ENCODE measurements at regions not wholly inside any gene's neighbourhood (a gene's known extent, or its start where the extent isn't known, plus 50 kb on each side); places are given as distances from the start of the nearest gene placed in this dataset.

DNA sequence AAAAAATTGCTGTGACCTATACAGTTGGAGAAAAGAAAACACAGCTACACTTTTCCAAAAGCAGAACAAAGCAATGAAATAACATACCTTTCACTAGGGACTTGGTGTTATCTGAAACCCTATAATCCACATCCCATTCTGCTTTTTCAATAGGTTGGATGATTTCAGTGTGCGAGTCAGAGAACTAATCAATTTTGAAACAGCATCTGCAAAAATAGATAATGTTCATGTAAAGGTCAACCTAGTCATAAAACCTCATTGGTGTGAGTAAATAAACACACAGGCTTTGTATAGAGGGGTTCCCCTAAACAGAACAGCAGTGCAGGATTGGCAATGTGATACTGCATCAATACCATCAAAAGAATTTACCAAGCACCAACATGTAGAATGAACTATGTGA lies 173.0 kb upstream of the G2E3 start:
- DNase-seq (ENCODE audit: low read depth in 1 of 2, low spot score in 1 of 2) = no peak
- Histone ChIP-seq H3K4me1 (ENCODE audit: low read depth) (no peaks in the 10 kb centered on the region), H3K36me3 (no peaks in the 10 kb centered on the region), H3K27me3 (no peaks in the 10 kb centered on the region), H3K27ac (no peak overlapping the region), H3K9me3 (ENCODE audit: low read depth) (no peaks in the 10 kb centered on the region), H3K4me3 (no peak overlapping the region)
- TF ChIP-seq, protein P1, sequence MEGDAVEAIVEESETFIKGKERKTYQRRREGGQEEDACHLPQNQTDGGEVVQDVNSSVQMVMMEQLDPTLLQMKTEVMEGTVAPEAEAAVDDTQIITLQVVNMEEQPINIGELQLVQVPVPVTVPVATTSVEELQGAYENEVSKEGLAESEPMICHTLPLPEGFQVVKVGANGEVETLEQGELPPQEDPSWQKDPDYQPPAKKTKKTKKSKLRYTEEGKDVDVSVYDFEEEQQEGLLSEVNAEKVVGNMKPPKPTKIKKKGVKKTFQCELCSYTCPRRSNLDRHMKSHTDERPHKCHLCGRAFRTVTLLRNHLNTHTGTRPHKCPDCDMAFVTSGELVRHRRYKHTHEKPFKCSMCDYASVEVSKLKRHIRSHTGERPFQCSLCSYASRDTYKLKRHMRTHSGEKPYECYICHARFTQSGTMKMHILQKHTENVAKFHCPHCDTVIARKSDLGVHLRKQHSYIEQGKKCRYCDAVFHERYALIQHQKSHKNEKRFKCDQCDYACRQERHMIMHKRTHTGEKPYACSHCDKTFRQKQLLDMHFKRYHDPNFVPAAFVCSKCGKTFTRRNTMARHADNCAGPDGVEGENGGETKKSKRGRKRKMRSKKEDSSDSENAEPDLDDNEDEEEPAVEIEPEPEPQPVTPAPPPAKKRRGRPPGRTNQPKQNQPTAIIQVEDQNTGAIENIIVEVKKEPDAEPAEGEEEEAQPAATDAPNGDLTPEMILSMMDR (IDR thresholded peaks at IDR 0.05; ENCODE audit: low read depth, low read length) = no peak

DNA sequence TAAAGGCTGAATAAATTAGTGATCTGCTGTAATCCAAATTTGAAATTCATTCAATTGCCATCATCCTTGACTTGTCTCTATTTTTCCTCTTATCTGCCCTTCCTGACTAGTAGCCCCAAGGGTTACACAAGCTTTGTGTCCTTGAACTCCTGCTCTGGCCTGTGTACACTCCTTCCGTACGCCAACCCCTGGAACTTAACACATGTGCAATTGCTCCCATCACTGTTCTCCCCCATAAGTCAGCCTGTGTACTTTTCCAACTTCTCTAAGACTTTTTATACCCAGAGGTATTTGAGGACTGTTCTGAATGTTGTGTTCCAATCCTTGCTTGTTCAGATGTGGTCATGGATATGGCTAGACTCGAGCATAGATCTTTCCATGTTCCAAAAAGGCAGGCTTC lies 171.1 kb upstream of the G2E3 start:
- TF ChIP-seq, protein P1 (IDR thresholded peaks at IDR 0.05; ENCODE audit: low read depth, low read length) = no peak
- H3K36me3 ChIP-seq = no peaks in the 10 kb centered on the region
- H3K4me1 ChIP-seq (ENCODE audit: low read depth) = no peaks in the 10 kb centered on the region

GRCh38 chr14:30389134-30389876 lies 169.7 kb upstream of the G2E3 start:
- H3K36me3 ChIP-seq = no peaks in the 10 kb centered on the region
- H3K27me3 ChIP-seq = no peaks in the 10 kb centered on the region
- H3K27ac ChIP-seq = no peak overlapping the region
- no peaks in the 10 kb centered on the region for H3K9me3 ChIP-seq (ENCODE audit: low read depth)
- TF ChIP-seq, protein P1 (IDR thresholded peaks at IDR 0.05; ENCODE audit: low read depth, low read length) = no peak
- no peak overlapping the region for H3K4me3 ChIP-seq
- no peaks in the 10 kb centered on the region for H3K4me1 ChIP-seq (ENCODE audit: low read depth)
- DNase-seq (ENCODE audit: low read depth in 1 of 2, low spot score in 1 of 2) = peak in 1 of 2 donors; percentile 0

More for the DNA sequence above, 171.1 kb upstream of the G2E3 start:
- no peak overlapping the region for H3K4me3 ChIP-seq
- DNase-seq (ENCODE audit: low read depth in 1 of 2, low spot score in 1 of 2) = no peak
- no peaks in the 10 kb centered on the region for H3K27me3 ChIP-seq
- no peak overlapping the region for H3K27ac ChIP-seq
- no peaks in the 10 kb centered on the region for H3K9me3 ChIP-seq (ENCODE audit: low read depth)

- no peak for DNase-seq (ENCODE audit: low read depth in 1 of 2, low spot score in 1 of 2)
- no peaks in the 10 kb centered on the region for H3K27me3 ChIP-seq
- H3K4me1 ChIP-seq (ENCODE audit: low read depth) = no peaks in the 10 kb centered on the region
- no peaks in the 10 kb centered on the region for H3K9me3 ChIP-seq (ENCODE audit: low read depth)
- no peaks in the 10 kb centered on the region for H3K36me3 ChIP-seq
- no peak overlapping the region for H3K27ac ChIP-seq
- H3K4me3 ChIP-seq = no peak overlapping the region
- TF ChIP-seq, protein P1 (IDR thresholded peaks at IDR 0.05; ENCODE audit: low read depth, low read length) = no peak
These were observed 169.0 kb upstream of the G2E3 start for GRCh38 chr14:30389877-30390385.

GRCh38 chr14:30395065-30395464 lies 163.9 kb upstream of the G2E3 start:
- TF ChIP-seq, protein P1 (IDR thresholded peaks at IDR 0.05; ENCODE audit: low read depth, low read length) = no peak
- no peak for DNase-seq (ENCODE audit: low read depth in 1 of 2, low spot score in 1 of 2)

More at GRCh38 chr14:30395065-30395464, 163.9 kb upstream of the G2E3 start:
- H3K4me1 ChIP-seq (ENCODE audit: low read depth) = no peaks in the 10 kb centered on the region
- H3K36me3 ChIP-seq = no peaks in the 10 kb centered on the region
- no peak overlapping the region for H3K4me3 ChIP-seq
- H3K27ac ChIP-seq = no peak overlapping the region
- no peaks in the 10 kb centered on the region for H3K27me3 ChIP-seq
- no peaks in the 10 kb centered on the region for H3K9me3 ChIP-seq (ENCODE audit: low read depth)
